MCF 10A (cell line): ENCODE measurements at regions not wholly inside any gene's neighbourhood (a gene's known extent, or its start where the extent isn't known, plus 50 kb on each side); places are given as distances from the start of the nearest gene placed in this dataset.

Experiments
- BruUV-seq: library from RNA; stranded (reverse); fragments of 400-500 nt; replicated peaks from 2 replicates; lab custom pipeline; 2021; lab: Mats Ljungman, UMichigan
- CTCF ChIA-PET: fragments of 300-600 bp; sonication (Branson Sonifier 250); formaldehyde crosslinking; extraction: SDS; loops from one replicate; lab custom pipeline; 2021; ENCODE audit warnings: antibody characterized with exemption, inconsistent platforms; lab: Yijun Ruan, JAX
- POLR2A ChIA-PET: fragments of 300-600, 350-650 bp; sonication (Branson Sonifier 250); formaldehyde crosslinking; extraction: SDS; loops from one replicate; lab custom pipeline; 2020; ENCODE audit warnings: antibody characterized with exemption, inconsistent platforms; lab: Yijun Ruan, JAX
- DNase-seq: peaks from one replicate; pipeline ENCODE4 v3.0.0-alpha.2; 2018; ENCODE audit not compliant: unreplicated experiment
- H3K27ac Mint-ChIP-seq: one replicate; pipeline ENCODE4 v1.8.0; 2022; ENCODE audit warnings: mild to moderate bottlenecking, low read depth, mixed read lengths; ENCODE audit not compliant: unreplicated experiment
- H3K27me3 Mint-ChIP-seq: one replicate; pipeline ENCODE4 v1.8.0; 2022; ENCODE audit warnings: mixed read lengths; ENCODE audit not compliant: insufficient read depth, unreplicated experiment
- H3K36me3 Mint-ChIP-seq: one replicate; pipeline ENCODE4 v1.8.0; 2022; ENCODE audit warnings: mild to moderate bottlenecking, moderate library complexity, mixed read lengths; ENCODE audit not compliant: insufficient read depth, unreplicated experiment
- H3K4me1 Mint-ChIP-seq: one replicate; pipeline ENCODE4 v1.8.0; 2022; ENCODE audit warnings: mixed read lengths; ENCODE audit not compliant: insufficient read depth, unreplicated experiment
- H3K4me3 Mint-ChIP-seq: one replicate; pipeline ENCODE4 v1.8.0; 2022; ENCODE audit warnings: mild to moderate bottlenecking, moderate library complexity, mixed read lengths; ENCODE audit not compliant: unreplicated experiment
- H3K9me3 Mint-ChIP-seq: one replicate; pipeline ENCODE4 v1.8.0; 2022; ENCODE audit warnings: mixed read lengths; ENCODE audit not compliant: unreplicated experiment
- CTCF ChIP-seq: fragments of 200-600 bp; IDR thresholded peaks from one replicate; pipeline ENCODE4 v1.8.0; 2022; ENCODE audit warnings: antibody characterized with exemption, mild to moderate bottlenecking; ENCODE audit not compliant: unreplicated experiment
- intact Hi-C: fragments of 100-400 bp; cut with micrococcal nuclease; formaldehyde crosslinking; loops from 2 replicates; pipeline ENCODE4 v1.14.1; 2022

- no peaks in the 10 kb centered on the region for H3K36me3 Mint-ChIP-seq
- intact Hi-C loops = no loop called here
- BruUV-seq = no TSS peak
- peaks cover 7% of the 10 kb centered on the region for H3K4me1 Mint-ChIP-seq
- no peak for DNase-seq
- H3K4me3 Mint-ChIP-seq = no peak overlapping the region
- ChIA-PET POLR2A (no interaction called here), CTCF (no interaction called here)
- no peak for TF ChIP-seq CTCF
- peaks cover 12% of the 10 kb centered on the region for H3K9me3 Mint-ChIP-seq
- H3K27me3 Mint-ChIP-seq = no peaks in the 10 kb centered on the region
- no peak overlapping the region for H3K27ac Mint-ChIP-seq
Measured at GRCh38 chr5:159545156-159545555, 214.9 kb upstream of the IL12B start.

GRCh38 chr5:159547466-159548195 lies 217.3 kb upstream of the IL12B start:
- ChIA-PET POLR2A (no interaction called here), CTCF (interaction anchor here (0.6 kb wide), 1 partner anchor 226 kb away, joined by 3 read pairs; no protein-coding TSS in a partner anchor)
- Mint-ChIP-seq H3K36me3 (no peaks in the 10 kb centered on the region), H3K4me1 (peaks cover 14% of the 10 kb centered on the region), H3K27me3 (no peaks in the 10 kb centered on the region), H3K4me3 (no peak overlapping the region), H3K9me3 (peaks cover 12% of the 10 kb centered on the region), H3K27ac (no peak overlapping the region)
- no peak for TF ChIP-seq CTCF
- DNase-seq = no peak
- intact Hi-C loops = no loop called here
- BruUV-seq = no TSS peak

GRCh38 chr5:159548517-159548916 lies 218.2 kb upstream of the IL12B start:
- Mint-ChIP-seq H3K27ac (no peak overlapping the region), H3K4me3 (no peak overlapping the region), H3K36me3 (no peaks in the 10 kb centered on the region), H3K9me3 (peaks cover 12% of the 10 kb centered on the region), H3K27me3 (no peaks in the 10 kb centered on the region), H3K4me1 (peaks cover 19% of the 10 kb centered on the region)
- TF ChIP-seq CTCF = no peak
- peak; percentile 14 for DNase-seq
- CTCF ChIA-PET = no interaction called here
- no TSS peak for BruUV-seq
- intact Hi-C loops = no loop called here
- POLR2A ChIA-PET = interaction anchor here (1.2 kb wide), 1 partner anchor 23 kb away, joined by 3 read pairs; no protein-coding TSS in a partner anchor

- peaks cover 12% of the 10 kb centered on the region for H3K9me3 Mint-ChIP-seq
- H3K4me3 Mint-ChIP-seq = no peak overlapping the region
- TF ChIP-seq CTCF = no peak
- BruUV-seq = no TSS peak
- ChIA-PET POLR2A (interaction anchor here (1.2 kb wide), 1 partner anchor 23 kb away, joined by 3 read pairs; no protein-coding TSS in a partner anchor), CTCF (interaction anchor here (1.0 to 1.1 kb wide), 2 partner anchors 15 to 20 kb away, joined by 3 read pairs; no protein-coding TSS in a partner anchor)
- peaks cover 17% of the 10 kb centered on the region for H3K4me1 Mint-ChIP-seq
- intact Hi-C loops = no loop called here
- H3K36me3 Mint-ChIP-seq = no peaks in the 10 kb centered on the region
- H3K27me3 Mint-ChIP-seq = no peaks in the 10 kb centered on the region
- DNase-seq = no peak
- no peak overlapping the region for H3K27ac Mint-ChIP-seq
Measured at GRCh38 chr5:159549046-159549445, 218.8 kb upstream of the IL12B start.
